GM18517 (cell line): ENCODE measurements at regions not wholly inside any gene's neighbourhood (a gene's known extent, or its start where the extent isn't known, plus 50 kb on each side); places are given as distances from the start of the nearest gene placed in this dataset.
"Not testable (repeated sequence)": the region's sequence is repeated elsewhere in the genome, so short reads cannot be mapped to it uniquely, and the experiment has no call there.

Experiments used
- ATAC-seq: cut with Tn5 transposase; IDR thresholded peaks from one replicate; pipeline ENCODE4 v1.9.1; 2021; ENCODE audit warnings: mild to moderate bottlenecking, moderate library complexity; ENCODE audit not compliant: unreplicated experiment

DNA sequence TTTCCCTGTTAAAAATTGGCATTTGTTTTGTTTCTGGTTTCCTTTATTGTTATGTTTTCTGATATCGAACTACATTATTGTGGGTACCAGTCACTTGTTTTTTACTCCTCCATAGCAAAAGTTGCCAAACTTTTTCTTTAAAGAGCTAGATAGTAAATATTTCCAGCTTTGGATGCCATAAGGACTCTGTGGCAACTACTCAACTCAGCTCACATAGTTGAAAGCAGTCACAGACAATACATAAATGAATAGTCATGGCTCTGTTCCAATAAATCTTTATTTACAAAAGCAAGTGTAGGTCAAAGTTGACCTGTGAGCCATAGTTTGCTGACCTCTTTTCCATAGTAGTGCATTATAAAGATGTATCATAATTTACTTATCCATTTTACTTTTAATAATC, 305.0 kb downstream of the RASEF start:
- ATAC-seq, result no peak

DNA sequence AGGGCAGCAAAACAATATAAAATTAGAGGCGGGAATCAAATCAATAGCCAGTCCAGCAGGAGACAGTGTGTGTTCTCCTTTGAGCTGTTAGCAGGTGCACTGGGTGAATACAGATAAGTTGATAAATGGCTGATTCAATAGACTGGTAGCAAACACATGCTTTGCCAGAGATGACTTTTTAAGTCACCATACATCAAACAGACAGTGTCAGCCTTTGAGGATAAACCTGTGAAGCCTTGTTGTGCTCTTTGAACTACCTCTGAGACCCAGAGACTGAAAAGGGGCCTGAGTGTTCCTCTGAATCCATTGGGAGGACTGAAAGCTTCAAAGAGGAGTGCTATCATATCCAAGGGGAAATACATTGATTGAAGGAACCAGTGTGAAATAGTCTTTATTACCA, 301.9 kb downstream of the RASEF start:
- no peak for ATAC-seq

DNA sequence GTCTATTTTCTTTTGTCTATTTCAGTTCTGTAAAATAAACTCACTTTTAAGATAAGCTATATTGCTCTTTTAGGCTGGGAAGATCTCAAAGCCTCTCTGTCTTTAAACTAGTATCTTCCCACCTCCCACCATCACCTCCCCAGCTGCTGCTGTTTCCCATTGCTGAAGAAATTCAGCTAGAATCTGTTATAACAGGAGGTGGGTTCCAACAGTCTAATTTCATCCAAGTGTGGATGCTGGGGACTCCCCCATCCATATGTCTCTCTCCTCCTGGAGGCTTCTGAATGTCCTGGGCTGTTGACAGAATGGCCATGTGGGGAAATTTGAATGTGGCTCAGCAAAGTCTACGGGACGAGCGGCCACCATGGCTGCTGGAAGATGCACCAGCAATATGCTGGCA, 301.0 kb downstream of the RASEF start:
- ATAC-seq, result no peak

DNA sequence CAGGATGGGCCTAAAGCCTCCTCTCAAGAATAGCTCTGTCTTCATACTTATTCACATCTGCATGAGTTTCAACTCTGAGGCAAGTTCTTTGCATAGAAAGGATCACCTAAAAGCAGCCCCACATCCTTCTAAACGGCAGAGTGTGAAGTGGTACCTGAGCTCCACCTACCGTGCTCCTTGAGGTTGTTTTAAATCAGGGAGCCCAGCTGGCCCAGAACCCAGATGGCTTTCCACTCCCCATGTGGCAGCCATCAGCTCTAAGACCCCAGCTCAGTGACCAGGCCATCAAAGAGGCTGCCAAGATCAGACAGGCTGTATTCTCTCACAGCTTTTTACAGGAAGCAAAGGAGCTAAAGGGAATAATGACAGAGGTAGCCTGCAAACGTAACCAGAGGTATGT, 299.3 kb downstream of the RASEF start:
- ATAC-seq, result no peak

DNA sequence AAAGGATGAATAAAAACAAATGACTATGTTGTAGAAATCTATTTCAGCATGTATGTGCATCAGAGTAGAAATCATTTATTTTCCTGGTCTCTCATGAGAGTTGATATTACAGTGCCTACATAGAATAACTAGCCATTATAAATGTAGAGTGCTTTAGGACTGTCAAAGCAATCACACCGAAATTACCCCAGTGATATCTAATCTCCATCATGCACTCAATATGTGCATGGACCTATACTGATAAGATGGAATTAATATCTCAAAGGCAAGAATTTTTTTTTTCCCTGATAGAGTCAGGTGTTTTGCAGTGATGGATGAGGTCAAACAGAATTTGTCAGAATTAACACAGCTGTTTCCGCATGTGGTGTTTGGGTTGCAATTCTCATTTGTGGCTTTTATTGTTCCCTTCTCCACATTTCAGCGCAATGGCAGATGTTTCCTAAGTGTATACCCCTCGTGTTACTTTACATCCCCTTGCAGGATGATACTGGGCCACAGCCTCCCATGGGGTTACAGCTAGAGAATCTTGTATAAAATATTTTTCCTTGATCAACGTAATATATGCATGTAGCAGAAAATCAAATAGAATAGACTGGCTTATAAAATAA, 298.8 kb downstream of the RASEF start:
- no peak for ATAC-seq

DNA sequence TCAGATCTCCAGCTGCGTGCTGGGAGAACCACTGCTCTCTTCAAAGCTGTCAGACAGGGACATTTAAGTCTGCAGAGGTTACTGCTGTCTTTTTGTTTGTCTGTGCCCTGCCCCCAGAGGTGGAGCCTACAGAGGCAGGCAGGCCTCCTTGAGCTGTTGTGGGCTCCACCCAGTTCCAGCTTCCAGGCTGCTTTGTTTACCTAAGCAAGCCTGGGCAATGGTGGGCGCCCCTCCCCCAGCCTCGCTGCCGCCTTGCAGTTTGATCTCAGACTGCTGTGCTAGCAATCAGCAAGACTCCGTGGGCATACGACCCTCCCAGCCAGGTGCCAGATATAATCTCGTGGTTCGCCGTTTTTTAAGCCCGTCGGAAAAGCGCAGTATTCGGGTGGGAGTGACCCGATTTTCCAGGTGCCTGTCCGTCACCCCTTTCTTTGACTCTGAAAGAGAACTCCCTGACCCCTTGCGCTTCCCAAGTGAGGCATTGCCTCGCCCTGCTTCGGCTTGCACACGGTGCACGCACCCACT, 288.2 kb downstream of the RASEF start:
- not testable (repeated sequence) for ATAC-seq

DNA sequence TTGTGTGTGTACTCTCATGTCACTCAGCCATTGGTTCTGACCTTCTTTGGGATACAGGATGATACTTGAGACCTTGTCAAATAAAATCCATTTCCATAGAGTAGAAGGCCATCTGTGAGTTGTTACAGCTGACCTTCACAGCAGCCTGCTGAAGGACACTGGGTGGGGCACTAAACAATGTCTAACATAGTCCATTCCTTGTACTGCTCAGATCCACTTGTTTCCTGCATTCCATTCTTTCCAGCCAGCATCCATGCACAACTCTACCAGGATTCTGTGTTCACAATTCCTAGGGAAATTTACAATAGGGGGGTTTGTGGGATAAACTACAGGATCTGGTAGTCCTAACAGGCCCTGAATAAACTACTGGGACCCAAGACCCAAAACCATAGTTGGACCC, 286.4 kb downstream of the RASEF start:
- no peak for ATAC-seq

DNA sequence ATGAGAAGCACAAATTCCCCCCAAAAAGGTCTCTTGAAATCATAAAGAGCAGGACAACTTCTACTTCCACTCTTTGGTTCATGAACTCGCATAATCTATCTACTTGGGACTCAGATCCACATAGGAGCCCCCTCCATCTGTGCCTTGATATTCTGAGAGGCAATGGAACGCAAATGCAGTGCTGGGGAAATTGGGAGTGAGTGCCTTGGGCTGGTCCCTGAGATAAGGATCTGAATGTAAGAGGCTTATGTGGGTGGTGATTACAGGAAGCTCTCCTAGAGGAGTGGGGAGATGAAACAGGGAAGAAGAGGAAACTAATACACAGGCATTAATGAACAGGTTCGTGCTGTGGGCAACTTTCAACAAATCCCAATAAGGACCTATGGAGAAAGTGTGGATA, 285.6 kb downstream of the RASEF start:
- no peak for ATAC-seq

DNA sequence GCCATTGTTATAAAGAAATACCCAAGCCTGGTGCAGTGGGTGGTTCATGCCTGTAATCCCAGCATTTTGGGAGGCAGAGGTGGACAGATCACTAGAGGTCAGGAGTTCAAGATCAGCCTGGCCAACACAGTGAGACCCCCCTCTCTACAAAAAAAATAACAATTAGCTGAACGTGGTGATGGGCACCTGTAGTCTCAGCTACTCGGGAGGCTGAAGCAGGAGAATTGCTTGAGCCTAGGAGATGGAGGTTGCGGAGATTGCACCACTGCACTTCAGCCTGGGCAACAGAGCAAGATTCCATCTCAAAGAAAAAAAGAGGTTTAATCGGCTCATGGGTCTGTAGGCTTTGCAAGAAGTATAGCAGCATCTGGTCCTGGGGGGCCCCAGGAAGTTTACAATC, 284.0 kb downstream of the RASEF start:
- ATAC-seq, result not testable (repeated sequence)

DNA sequence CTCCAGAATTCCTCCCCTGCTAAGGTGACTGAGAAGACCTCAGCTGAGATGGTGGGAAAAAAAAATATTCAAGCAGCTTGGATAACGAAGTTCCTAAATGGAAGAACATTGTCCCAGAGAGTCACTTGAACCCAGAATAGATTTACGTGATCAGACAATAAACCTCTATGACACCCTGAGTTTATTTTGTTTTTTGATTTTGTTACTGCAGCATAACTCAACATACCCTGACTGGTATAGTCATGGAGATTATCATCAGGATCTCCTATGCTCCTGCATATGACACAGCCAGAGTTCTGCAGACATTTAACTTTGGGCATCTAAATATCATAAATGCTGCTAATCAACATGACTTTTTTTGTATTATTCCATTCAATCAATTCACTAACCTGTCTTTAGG, 282.9 kb downstream of the RASEF start:
- no peak for ATAC-seq

DNA sequence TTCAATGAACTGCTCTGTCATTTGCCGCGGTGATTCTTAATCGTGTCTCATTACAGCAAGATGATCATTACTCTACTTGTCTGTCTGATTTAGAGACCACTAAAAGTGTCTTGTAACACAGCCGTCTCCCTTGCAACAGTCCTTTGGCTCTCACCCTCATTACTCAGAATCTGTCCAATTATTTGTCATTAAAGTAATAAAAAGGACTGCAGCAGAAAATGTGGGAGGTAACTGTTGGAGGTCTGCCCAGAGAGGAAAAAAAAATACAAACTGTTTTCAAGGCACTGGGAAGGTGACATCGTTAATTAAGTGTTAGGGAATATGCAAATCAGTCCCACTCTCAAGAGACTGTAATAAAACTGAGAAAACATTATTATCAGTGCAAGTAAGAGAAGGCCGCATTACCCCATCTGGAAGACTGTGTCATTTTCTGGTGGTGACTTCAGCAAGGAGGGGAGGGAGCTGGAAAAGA, 281.0 kb downstream of the RASEF start:
- ATAC-seq, result no peak

DNA sequence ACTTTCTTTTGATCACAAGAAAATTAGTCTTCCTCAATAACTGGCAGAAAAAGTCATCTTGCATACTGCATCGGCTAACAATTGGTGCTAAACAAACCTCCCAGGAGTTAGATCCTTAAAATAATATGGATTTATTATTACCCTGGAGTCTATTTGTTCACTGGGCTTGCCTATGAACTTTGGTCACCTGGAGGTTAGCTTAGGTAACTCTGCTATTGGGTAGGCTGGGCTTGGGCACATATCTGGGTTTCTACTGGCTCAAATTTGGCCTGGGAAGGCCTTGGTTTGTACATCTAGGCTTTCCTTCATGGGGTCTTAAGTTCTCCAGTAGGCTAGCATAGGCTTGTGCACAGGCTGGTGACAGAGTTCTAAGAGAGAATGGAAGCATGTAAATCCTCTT, 279.9 kb downstream of the RASEF start:
- ATAC-seq, result no peak

DNA sequence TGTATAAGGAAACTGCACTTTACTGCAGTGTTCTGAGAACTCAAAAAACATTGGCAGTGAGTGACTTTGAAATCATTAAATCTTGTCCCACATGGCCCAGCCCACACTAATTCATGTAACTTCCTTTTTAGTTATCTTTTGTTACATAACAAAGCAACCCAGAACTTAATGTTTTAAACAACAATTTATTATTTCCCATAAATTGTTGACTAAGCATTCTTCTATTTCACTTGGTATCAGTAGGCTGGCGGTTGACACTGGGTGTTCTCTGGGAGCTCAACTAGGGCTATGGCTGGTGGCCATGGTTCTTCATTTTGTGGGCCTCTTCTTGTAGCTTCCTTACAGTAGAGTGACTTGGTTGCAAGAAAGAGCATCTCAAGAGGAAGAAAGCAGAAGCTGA, 278.4 kb downstream of the RASEF start:
- ATAC-seq, result no peak

DNA sequence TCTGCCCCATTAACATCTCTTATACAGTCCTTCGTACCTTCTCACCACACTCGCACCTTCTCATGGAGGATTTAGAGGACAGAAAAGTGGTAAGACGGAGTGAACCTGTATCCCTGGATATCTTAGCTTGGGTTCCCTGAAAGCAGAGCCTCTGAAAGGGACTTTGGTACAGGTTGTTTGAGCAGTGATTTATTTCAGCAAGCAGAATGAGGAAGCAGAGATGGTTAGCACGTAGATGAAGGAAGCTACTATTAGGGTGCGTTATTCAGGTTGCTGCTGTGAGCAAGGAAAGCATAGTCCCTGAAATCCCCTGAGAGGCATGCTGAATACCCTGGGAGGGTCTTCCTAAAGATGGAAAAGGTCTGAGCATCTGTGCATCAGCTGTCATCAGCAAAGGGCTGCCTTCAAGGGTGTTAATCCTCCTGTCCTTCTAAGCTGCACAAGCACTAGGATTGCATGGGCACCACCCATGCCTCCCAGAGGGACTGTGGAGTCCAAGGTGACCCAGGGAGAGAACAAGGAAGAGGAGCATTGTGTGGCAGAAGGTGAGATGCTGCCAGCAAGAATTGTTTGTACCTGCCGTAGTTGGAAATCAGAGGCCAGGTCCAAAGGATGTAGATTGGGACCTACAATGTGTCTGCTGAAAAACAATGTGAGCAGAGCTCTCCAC, 273.7 kb downstream of the RASEF start:
- no peak for ATAC-seq

DNA sequence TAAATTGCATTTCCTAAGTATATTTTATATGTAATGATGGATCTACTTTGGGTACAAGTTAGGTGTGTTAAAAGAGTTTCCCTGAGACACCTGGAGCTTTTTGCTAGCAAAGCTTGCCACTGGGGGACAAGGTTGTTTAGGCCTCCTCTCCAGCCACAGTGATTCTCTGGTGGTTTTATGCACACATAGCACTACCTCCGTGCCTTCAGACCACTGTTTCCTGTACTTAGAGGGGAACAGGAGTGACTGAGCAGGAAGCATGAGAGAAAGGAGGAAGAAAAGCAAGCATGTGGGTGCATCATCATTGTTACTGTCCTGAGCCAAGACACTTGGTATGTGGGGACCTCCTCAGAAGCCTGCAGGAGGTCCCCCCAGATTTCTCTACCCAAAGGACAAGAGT, 272.1 kb downstream of the RASEF start:
- ATAC-seq, result no peak

DNA sequence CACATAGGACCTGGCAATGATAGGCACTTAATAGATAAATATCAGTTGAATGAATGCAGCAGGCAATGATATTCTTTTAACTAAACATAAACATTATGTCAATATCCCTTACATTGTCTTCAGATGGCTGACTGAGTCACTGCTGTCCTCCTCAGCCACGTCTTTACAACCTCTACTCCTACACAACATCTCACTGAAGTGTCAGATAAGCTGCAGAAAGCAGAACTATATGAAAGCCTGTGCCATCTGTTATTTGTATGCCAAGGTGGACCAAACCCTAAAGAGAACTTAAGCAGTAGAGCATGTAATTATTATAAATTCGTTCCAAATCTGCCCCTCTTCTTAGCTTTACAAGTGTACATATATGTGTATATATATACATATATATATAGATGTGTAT, 271.2 kb downstream of the RASEF start:
- ATAC-seq, result no peak

DNA sequence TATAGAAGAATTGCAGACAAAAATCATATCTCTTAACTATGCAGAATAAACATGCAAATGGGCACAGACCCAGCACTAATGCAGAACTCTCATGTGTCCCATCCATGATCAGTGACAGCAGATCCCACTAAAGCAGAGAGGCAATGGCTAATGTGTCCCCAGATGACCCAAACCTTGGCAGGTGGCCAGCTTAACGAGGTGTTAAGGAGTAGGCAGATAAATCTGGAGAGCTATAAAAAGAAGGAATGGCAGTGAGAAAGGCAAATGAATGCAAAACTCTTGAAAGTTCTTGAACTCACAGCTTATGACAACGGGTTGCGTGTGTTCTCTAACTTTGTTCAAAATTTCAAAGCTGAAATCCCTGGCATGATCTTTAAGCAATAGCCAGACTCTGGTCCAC, 265.4 kb downstream of the RASEF start:
- no peak for ATAC-seq

DNA sequence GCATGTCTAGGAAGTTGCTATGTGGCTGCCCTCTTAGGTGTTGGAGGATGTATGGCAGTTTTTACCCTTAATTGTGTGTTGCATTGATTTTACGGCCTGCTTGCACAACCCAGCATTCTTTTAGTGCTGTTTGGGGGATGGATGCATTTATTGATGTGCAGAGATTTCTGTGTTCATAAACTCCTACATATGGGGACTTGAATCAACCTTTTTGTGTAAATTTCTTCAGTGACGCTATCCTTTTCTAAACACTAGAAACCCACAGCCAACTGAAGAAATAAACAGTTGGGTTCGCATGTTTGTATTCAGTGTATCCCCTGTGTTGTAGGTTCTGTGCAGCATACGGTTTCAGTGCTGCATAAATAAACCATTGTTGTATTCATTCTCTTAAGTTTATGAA, 263.7 kb downstream of the RASEF start:
- no peak for ATAC-seq

DNA sequence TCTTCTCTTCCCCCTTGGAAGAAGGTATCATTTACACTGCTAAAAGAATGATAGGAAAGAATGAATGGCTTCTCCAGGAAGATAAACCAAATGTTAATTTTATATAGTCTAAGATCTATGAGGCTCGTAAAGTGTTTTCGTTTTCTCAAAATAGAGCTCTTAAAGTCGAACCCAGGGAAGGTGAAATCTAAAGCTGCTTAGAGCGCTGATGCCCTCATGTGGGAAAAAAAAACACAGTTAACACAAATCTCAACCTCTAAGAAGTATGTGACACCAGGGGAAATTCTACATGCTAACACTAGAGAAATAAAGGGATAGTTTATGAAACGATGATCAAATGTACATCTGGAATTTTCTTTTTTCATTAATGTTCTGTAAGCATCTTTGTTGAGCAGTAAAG, 257.9 kb downstream of the RASEF start:
- no peak for ATAC-seq

DNA sequence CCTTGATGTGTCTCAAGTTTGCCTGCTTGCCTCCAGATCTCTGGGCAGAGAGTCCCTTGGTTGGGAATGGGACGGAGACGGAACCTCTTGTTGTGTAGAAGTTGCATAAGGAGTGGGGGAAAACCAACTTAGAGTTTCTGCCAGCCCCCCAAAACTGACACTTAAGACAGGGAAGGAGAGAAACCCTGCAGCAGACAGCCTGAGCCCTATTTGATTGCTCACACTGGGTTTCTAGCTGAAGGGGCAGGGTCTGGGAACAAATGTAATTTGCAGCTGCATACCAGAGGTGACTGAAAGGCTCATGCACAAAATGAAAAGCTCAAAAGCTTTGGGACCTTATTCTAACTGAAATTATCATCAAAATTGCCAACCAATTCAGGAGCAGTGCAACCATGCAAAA, 254.5 kb downstream of the RASEF start:
- no peak for ATAC-seq

DNA sequence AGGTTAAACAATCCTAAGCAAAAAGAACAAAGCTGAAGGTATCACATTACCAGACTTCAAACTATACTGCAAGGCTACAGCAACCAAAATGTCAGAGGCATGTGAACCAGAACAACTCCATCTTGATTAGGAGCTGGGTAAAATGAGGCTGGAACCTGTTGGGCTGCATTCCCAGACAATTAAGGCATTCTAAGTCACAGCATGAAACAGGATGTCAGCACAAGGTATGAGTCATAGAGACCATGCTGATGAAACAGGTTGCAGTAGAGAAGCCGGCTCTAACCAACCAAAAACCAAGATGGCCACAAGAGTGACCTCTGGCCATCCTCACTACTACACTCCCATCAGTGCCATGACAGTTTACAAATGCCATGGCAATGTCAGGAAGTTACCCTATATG, 252.0 kb downstream of the RASEF start:
- ATAC-seq, result no peak

DNA sequence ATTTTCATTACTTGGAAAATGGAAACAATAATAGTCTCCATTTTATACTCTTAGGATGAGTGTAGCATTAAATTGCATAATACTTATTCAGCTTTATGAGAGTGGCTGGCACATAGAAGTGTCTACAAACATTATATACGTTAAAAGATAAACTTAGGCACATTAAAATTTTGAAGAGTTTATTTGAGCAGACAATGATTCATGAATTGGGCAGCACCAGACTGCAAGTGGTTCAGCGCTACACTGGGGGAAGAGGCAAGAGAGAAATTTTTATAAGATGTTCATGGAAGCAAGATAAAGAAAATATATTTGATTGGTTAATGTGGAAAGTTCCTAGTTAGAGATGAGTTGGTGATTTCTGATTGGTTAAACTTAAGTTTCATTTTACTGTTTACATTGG, 243.7 kb downstream of the RASEF start:
- ATAC-seq, result no peak

DNA sequence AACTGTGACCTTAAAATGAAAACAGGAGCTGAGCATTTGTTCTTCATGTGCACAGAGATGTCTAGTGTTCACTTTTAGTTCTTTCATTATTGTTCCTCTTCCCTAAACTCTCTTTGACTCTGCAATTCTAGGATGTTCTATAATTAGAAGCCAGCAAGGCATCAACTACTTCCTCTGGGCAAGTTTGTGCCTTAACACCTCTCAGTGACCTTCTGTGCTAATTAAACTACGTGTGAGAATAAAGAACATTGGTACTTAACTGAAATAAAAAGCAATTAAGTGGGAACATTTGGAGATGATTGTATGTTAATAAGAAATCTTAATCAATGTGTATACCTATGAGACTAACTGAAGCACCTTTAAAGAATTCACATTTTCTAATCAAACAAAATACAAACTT, 242.8 kb downstream of the RASEF start:
- no peak for ATAC-seq
